Fibroblast of lung (primary cell): ENCODE measurements at regions not wholly inside any gene's neighbourhood (a gene's known extent, or its start where the extent isn't known, plus 50 kb on each side); places are given as distances from the start of the nearest gene placed in this dataset.

Source experiments
- DNase-seq, 2 donors: peaks; one replicate each; pipeline versions ENCODE4 v3.0.0 to v3.0.0-alpha.2; 2010; ENCODE audit warnings: low read depth in 2 of 2
- H2AFZ ChIP-seq: 2 replicates; pipeline ENCODE4 v1.5.1; 2012; ENCODE audit warnings: low read length, control low read depth, inconsistent platforms
- H3K27ac ChIP-seq: 2 replicates; pipeline ENCODE4 v1.5.1; 2011; ENCODE audit warnings: low read length, control low read depth; ENCODE audit not compliant: insufficient read depth
- H3K27me3 ChIP-seq: 2 replicates; pipeline ENCODE4 v1.5.1; 2011; ENCODE audit warnings: mild to moderate bottlenecking, low read length; ENCODE audit not compliant: control insufficient read depth, insufficient read depth
- H3K36me3 ChIP-seq: 2 replicates; pipeline ENCODE4 v1.5.1; 2011; ENCODE audit warnings: low read length; ENCODE audit not compliant: control insufficient read depth, insufficient read depth
- H3K4me1 ChIP-seq: 2 replicates; pipeline ENCODE4 v1.5.1; 2011; ENCODE audit warnings: low read length; ENCODE audit not compliant: control insufficient read depth, insufficient read depth; ENCODE audit errors: extremely low read depth
- H3K4me2 ChIP-seq: 2 replicates; pipeline ENCODE4 v1.5.1; 2011; ENCODE audit warnings: low read length, control low read depth; ENCODE audit not compliant: insufficient read depth; ENCODE audit errors: extremely low read depth
- H3K4me3 ChIP-seq, 4 experiments: fragments of 200-600 bp in 1 of 4; sonication (generic) in 1 of 4; replicated peaks in 1 of 4; 2 replicates each; pipeline ENCODE4 v1.5.1; 2011 to 2016; ENCODE audit warnings: low read length in 4 of 4, low read depth in 3 of 4, mild to moderate bottlenecking in 3 of 4, control low read depth in 2 of 4, inconsistent platforms in 1 of 4, mixed read lengths in 1 of 4; ENCODE audit not compliant: insufficient read depth in 1 of 4; ENCODE audit errors: control extremely low read depth in 1 of 4
- H3K79me2 ChIP-seq: 2 replicates; pipeline ENCODE4 v1.5.1; 2012; ENCODE audit warnings: mild to moderate bottlenecking, low read length, inconsistent platforms; ENCODE audit not compliant: control insufficient read depth, insufficient read depth
- H3K9ac ChIP-seq: 2 replicates; pipeline ENCODE4 v1.5.1; 2011; ENCODE audit warnings: mild to moderate bottlenecking, low read length, control low read depth; ENCODE audit not compliant: insufficient read depth
- H3K9me3 ChIP-seq: 2 replicates; pipeline ENCODE4 v1.5.1; 2012; ENCODE audit warnings: low read depth, low read length; ENCODE audit not compliant: control insufficient read depth, insufficient read depth
- H4K20me1 ChIP-seq: 2 replicates; pipeline ENCODE4 v1.5.1; 2011; ENCODE audit warnings: low read length; ENCODE audit not compliant: control insufficient read depth, insufficient read depth; ENCODE audit errors: extremely low read depth
- CTCF ChIP-seq, 2 donors: IDR thresholded peaks in 1 of 2; conservative IDR thresholded peaks in 1 of 2; 1 replicate in 1 of 2; 2 replicates in 1 of 2; pipeline ENCODE4 v1.5.1; 2011 to 2012; ENCODE audit warnings: low read length in 2 of 2, control low read depth in 1 of 2, inconsistent platforms in 1 of 2, low read depth in 1 of 2, mild to moderate bottlenecking in 1 of 2
- EZH2 ChIP-seq: IDR thresholded peaks from 2 replicates; pipeline ENCODE4 v1.5.1; 2012; ENCODE audit warnings: low read length, control low read depth, mild to moderate bottlenecking; ENCODE audit errors: missing control alignments

DNA sequence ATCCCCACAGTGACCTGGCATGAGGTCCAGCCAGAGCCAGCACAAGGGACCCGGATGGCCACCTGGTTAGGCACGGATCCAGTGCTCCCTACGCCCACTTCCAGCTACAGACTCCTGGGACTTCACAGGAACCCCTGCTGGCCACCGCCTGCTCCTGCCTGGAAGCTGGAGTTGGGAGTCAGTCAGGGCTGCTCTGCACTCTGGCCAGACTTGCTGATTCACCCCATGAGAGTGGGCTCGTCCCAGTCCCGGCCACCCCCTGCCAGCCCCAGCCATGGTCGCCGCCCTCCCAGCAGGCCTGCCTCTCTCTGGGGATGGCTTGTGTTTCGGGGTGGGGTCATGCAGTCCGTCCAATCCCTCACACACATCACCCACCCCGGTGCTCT, 125.8 kb downstream of the DLL1 start:
- peaks cover 4% of the 10 kb centered on the region for H3K9me3 ChIP-seq
- H4K20me1 ChIP-seq = no peaks in the 10 kb centered on the region
- TF ChIP-seq CTCF (conservative IDR thresholded peaks at IDR 0.05 in 1 of 2, IDR thresholded peaks at IDR 0.05 in 1 of 2; ENCODE audit: low read depth in 1 of 2, low read length in 2 of 2) = no peak
- TF ChIP-seq EZH2 = no peak
- no peaks in the 10 kb centered on the region for H3K36me3 ChIP-seq
- H3K79me2 ChIP-seq = no peaks in the 10 kb centered on the region
- DNase-seq = no peak
- H3K4me1 ChIP-seq = no peaks in the 10 kb centered on the region
- H3K4me3 ChIP-seq = no peak overlapping the region
- no peak overlapping the region for H2AFZ ChIP-seq
- no peaks in the 10 kb centered on the region for H3K27me3 ChIP-seq
- no peak overlapping the region for H3K9ac ChIP-seq
- H3K4me2 ChIP-seq = no peak overlapping the region
- H3K27ac ChIP-seq = no peak overlapping the region

DNA sequence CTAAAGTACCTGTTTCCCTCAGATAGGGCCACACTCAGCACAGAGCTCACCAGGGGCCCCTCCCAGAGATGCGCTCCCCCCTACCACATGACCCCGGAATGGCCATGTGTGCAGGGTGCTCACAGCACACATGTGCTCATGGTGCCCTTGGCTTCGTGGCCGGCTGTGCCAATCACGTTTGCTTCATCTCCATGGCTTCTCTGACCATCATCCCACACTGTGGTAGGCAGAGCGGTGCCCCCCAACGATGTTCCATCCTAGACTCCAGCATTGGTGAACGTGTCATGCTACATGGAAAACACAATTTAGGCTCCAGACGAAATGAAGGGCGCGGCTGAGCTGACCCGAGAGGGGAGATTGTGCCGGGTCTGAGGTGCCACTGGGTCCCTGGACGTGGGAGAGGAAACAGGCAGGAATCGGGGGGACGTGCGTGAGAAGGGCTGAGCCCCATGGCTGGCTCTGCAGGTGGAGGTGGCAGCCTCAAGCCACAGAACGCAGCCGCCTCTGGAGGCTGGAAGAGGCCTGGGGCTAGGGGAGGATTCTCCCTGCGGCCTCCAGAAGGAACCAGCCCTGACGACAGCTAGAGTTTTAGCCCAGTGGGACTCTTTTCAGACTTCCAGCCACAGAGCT, 126.5 kb downstream of the DLL1 start:
- no peaks in the 10 kb centered on the region for H3K36me3 ChIP-seq
- H2AFZ ChIP-seq = no peak overlapping the region
- no peaks in the 10 kb centered on the region for H4K20me1 ChIP-seq
- H3K27ac ChIP-seq = no peak overlapping the region
- peaks cover 4% of the 10 kb centered on the region for H3K9me3 ChIP-seq
- no peaks in the 10 kb centered on the region for H3K4me1 ChIP-seq
- H3K4me2 ChIP-seq = no peak overlapping the region
- H3K9ac ChIP-seq = no peak overlapping the region
- H3K4me3 ChIP-seq = no peak overlapping the region
- DNase-seq = no peak
- H3K79me2 ChIP-seq = no peaks in the 10 kb centered on the region
- H3K27me3 ChIP-seq = no peaks in the 10 kb centered on the region
- TF ChIP-seq EZH2 (no peak), CTCF (conservative IDR thresholded peaks at IDR 0.05 in 1 of 2, IDR thresholded peaks at IDR 0.05 in 1 of 2; ENCODE audit: low read depth in 1 of 2, low read length in 2 of 2) (no peak)

DNA sequence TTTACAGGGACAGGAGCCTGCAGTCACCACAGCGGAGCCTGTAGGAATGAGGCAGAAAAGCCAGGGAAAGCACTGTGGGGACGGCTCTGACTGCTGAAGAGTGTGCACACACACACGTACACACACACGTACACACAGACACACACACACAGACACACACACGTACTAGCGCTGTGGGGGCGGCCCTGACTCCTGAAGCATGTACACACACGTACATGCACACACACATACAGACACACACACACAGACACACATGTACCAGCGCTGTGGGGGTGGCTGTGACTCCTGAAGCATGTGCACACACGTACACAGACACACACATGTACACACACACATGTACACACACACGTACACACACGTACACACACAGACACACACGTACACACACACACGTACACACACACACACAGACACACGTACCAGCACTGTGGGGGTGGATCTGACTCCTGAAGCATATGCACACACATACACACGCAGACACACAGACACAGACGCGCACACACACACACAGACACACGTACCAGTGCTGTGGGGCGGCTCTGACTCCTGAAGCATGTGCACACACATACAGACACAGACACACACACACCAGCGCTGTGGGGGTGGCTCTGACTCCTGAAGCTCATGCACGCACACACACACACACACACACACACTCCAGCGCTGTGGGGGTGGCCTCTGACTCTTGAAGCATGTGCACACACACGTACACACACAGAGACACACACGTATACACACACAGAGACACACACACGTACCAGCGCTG, 127.3 kb downstream of the DLL1 start:
- H3K9me3 ChIP-seq = peaks cover 4% of the 10 kb centered on the region
- H3K4me3 ChIP-seq = no peak overlapping the region
- DNase-seq = no peak
- H3K4me1 ChIP-seq = no peaks in the 10 kb centered on the region
- H3K79me2 ChIP-seq = no peaks in the 10 kb centered on the region
- H4K20me1 ChIP-seq = no peaks in the 10 kb centered on the region
- H3K36me3 ChIP-seq = no peaks in the 10 kb centered on the region
- H3K27me3 ChIP-seq = no peaks in the 10 kb centered on the region
- H3K4me2 ChIP-seq = no peak overlapping the region
- no peak overlapping the region for H3K9ac ChIP-seq
- no peak overlapping the region for H3K27ac ChIP-seq
- TF ChIP-seq CTCF (conservative IDR thresholded peaks at IDR 0.05 in 1 of 2, IDR thresholded peaks at IDR 0.05 in 1 of 2; ENCODE audit: low read depth in 1 of 2, low read length in 2 of 2) (no peak), EZH2 (no peak)
- H2AFZ ChIP-seq = no peak overlapping the region
